KMS-11 (cell line): ENCODE measurements at regions not wholly inside any gene's neighbourhood (a gene's known extent, or its start where the extent isn't known, plus 50 kb on each side); places are given as distances from the start of the nearest gene placed in this dataset.

Experiments
- H2AFZ ChIP-seq: fragments of 200-600 bp; sonication (generic); 2 replicates; pipeline ENCODE4 v1.6.1; 2016; ENCODE audit warnings: antibody characterized with exemption, mixed run types, low read depth
- H3K27ac ChIP-seq: fragments of 200-600 bp; sonication (generic); 2 replicates; pipeline ENCODE4 v1.6.1; 2016; ENCODE audit warnings: mild to moderate bottlenecking, mixed run types
- H3K27me3 ChIP-seq: fragments of 200-600 bp; sonication (generic); 2 replicates; pipeline ENCODE4 v1.6.1; 2017; ENCODE audit warnings: mild to moderate bottlenecking, low read depth, mixed run types, moderate library complexity; ENCODE audit not compliant: insufficient read depth
- H3K36me3 ChIP-seq: fragments of 200-600 bp; sonication (generic); 2 replicates; pipeline ENCODE4 v1.6.1; 2017; ENCODE audit warnings: mild to moderate bottlenecking, mixed run types; ENCODE audit not compliant: insufficient read depth
- H3K4me1 ChIP-seq: fragments of 200-600 bp; sonication (generic); 2 replicates; pipeline ENCODE4 v1.6.1; 2016; ENCODE audit warnings: mild to moderate bottlenecking, low read depth, mixed run types; ENCODE audit not compliant: poor library complexity, severe bottlenecking
- H3K4me2 ChIP-seq: fragments of 200-600 bp; sonication (generic); 2 replicates; pipeline ENCODE4 v1.7.0; 2016; ENCODE audit warnings: mild to moderate bottlenecking, mixed run types
- H3K4me3 ChIP-seq: fragments of 200-600 bp; sonication (generic); IDR thresholded peaks from 2 replicates; pipeline ENCODE4 v1.6.1; 2017; ENCODE audit warnings: low read depth, low read length, mixed read lengths; ENCODE audit not compliant: insufficient read depth
- H3K79me2 ChIP-seq: fragments of 200-600 bp; sonication (generic); 2 replicates; pipeline ENCODE4 v1.6.1; 2016; ENCODE audit warnings: low read depth, mixed run types; ENCODE audit not compliant: insufficient read depth
- H3K9ac ChIP-seq: fragments of 200-600 bp; sonication (generic); 2 replicates; pipeline ENCODE4 v1.6.1; 2016; ENCODE audit warnings: mild to moderate bottlenecking, mixed run types
- H4K20me1 ChIP-seq: fragments of 200-600 bp; sonication (generic); 2 replicates; pipeline ENCODE4 v1.6.1; 2016; ENCODE audit warnings: mild to moderate bottlenecking, mixed run types; ENCODE audit not compliant: insufficient read depth
- CTCF ChIP-seq: fragments of 200-600 bp; sonication (generic); conservative IDR thresholded peaks from 2 replicates; pipeline ENCODE4 v1.6.1; 2017; ENCODE audit warnings: low read depth, mild to moderate bottlenecking, antibody characterized with exemption, low read length, moderate library complexity, mixed read lengths

DNA sequence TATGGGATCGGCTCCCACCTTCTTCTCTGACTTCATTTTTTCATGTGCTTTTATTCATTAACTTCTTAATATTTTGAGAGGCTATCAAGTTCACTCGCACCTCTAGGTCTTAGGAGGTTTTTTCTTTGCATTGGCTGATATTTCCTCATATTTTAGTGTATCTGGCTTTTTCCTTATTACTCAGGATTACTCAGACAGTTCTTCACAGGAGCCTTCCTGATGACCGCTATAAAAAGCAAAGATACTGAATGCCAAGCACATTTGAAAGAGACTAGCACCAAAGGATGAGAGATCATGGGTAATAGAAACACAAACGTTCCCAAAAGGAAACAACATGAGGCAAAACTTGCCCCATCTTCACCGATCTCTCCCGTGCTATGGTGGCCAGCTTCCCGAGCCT lies 409.2 kb upstream of the KLF6 start:
- Histone ChIP-seq H3K4me3 (no peak overlapping the region), H4K20me1 (no peaks in the 10 kb centered on the region), H3K9ac (no peak overlapping the region), H3K27me3 (no peaks in the 10 kb centered on the region), H3K4me1 (no peaks in the 10 kb centered on the region), H3K79me2 (no peaks in the 10 kb centered on the region), H3K27ac (no peak overlapping the region), H3K4me2 (no peak overlapping the region), H2AFZ (no peak overlapping the region), H3K36me3 (no peaks in the 10 kb centered on the region)
- TF ChIP-seq CTCF = no peak

DNA sequence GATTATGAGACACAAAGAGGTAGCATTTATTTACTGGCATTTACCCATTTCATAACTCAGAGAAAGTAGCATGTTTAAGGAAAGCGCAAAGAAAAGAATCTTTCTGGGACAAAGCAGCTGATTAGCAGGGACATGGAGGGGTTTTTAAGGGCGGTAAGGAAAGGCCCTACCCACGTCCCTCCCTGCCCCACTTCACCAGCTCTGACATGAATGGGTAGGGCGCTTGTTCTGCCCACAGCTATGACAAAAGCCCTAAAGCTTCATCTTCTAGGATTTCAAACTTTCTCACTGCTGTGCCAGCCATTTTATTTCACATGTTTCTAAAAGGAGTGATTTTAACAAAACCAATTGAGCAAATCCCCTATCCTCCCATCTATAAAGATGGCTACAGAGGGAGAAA lies 406.9 kb upstream of the KLF6 start:
- H3K4me3 ChIP-seq = no peak overlapping the region
- no peak overlapping the region for H3K27ac ChIP-seq
- no peak overlapping the region for H3K4me2 ChIP-seq
- H3K9ac ChIP-seq = no peak overlapping the region
- H3K4me1 ChIP-seq = no peaks in the 10 kb centered on the region
- no peak overlapping the region for H2AFZ ChIP-seq
- H3K79me2 ChIP-seq = no peaks in the 10 kb centered on the region
- no peak for TF ChIP-seq CTCF
- H4K20me1 ChIP-seq = no peaks in the 10 kb centered on the region
- H3K36me3 ChIP-seq = no peaks in the 10 kb centered on the region
- H3K27me3 ChIP-seq = no peaks in the 10 kb centered on the region

GRCh38 chr10:4191354-4191753 lies 406.3 kb upstream of the KLF6 start:
- Histone ChIP-seq H3K4me1 (no peaks in the 10 kb centered on the region), H3K27ac (no peak overlapping the region), H2AFZ (no peak overlapping the region), H3K4me2 (no peak overlapping the region), H3K9ac (no peak overlapping the region), H3K4me3 (no peak overlapping the region), H3K79me2 (no peaks in the 10 kb centered on the region), H4K20me1 (no peaks in the 10 kb centered on the region), H3K36me3 (no peaks in the 10 kb centered on the region), H3K27me3 (no peaks in the 10 kb centered on the region)
- no peak for TF ChIP-seq CTCF

- H4K20me1 ChIP-seq = no peaks in the 10 kb centered on the region
- H3K4me2 ChIP-seq = no peak overlapping the region
- H3K27me3 ChIP-seq = no peaks in the 10 kb centered on the region
- no peak overlapping the region for H2AFZ ChIP-seq
- no peak overlapping the region for H3K9ac ChIP-seq
- no peak overlapping the region for H3K4me3 ChIP-seq
- no peak overlapping the region for H3K27ac ChIP-seq
- H3K36me3 ChIP-seq = no peaks in the 10 kb centered on the region
- no peaks in the 10 kb centered on the region for H3K79me2 ChIP-seq
- H3K4me1 ChIP-seq = no peaks in the 10 kb centered on the region
- TF ChIP-seq CTCF = no peak
These were observed 405.9 kb upstream of the KLF6 start for GRCh38 chr10:4190876-4191275.

DNA sequence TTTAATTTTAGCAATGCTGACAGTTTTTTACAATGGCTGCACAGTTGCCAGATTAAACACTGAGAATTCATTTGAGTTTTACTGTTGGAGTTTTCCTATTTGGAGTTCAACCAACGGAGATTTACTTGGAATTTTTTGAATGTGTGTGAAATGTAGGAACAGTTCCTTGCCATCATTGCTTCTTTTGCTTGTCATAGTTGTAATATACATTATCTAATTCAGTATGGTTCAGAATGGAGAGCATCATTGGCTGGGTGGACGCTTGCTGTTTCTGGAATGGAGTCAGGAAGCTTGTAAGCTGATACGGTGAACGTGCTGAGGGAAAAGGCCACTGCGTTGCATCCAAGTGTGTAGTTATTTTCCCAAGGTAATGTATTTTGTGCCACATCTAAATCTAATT lies 404.3 kb upstream of the KLF6 start:
- Histone ChIP-seq H3K4me2 (no peak overlapping the region), H3K4me1 (no peaks in the 10 kb centered on the region), H2AFZ (no peak overlapping the region), H3K9ac (no peak overlapping the region), H3K27ac (no peak overlapping the region), H3K36me3 (no peaks in the 10 kb centered on the region), H3K27me3 (no peaks in the 10 kb centered on the region), H3K4me3 (no peak overlapping the region), H4K20me1 (no peaks in the 10 kb centered on the region), H3K79me2 (no peaks in the 10 kb centered on the region)
- no peak for TF ChIP-seq CTCF
